Right lobe of liver (tissue), 4 donors: ENCODE measurements at regions not wholly inside any gene's neighbourhood (a gene's known extent, or its start where the extent isn't known, plus 50 kb on each side); places are given as distances from the start of the nearest gene placed in this dataset.

Source experiments
- POLR2A ChIP-seq: fragments of 450-650 bp; IDR thresholded peaks from one replicate; pipeline ENCODE4 v1.6.1; 2017; ENCODE audit warnings: antibody characterized with exemption, mild to moderate bottlenecking
- TF ChIP-seq, protein P1 (sequence below), 4 donors: fragments of 200-600 bp in 3 of 4; fragments of 450-650 bp in 1 of 4; IDR thresholded peaks; one replicate each; pipeline versions ENCODE4 v1.5.1 to v1.8.0; 2016 to 2022; ENCODE audit warnings: antibody characterized with exemption in 4 of 4, mild to moderate bottlenecking in 2 of 4
- donor health status: DM: no; HTN: no; CAD: no.
- donor health status: DM: no; HTN: no; CAD: no.
- donor health status: DM: no; HTN: yes; CAD: no.

GRCh38 chrX:82711457-82711856 lies 796.6 kb upstream of the POU3F4 start:
- TF ChIP-seq, protein P1, sequence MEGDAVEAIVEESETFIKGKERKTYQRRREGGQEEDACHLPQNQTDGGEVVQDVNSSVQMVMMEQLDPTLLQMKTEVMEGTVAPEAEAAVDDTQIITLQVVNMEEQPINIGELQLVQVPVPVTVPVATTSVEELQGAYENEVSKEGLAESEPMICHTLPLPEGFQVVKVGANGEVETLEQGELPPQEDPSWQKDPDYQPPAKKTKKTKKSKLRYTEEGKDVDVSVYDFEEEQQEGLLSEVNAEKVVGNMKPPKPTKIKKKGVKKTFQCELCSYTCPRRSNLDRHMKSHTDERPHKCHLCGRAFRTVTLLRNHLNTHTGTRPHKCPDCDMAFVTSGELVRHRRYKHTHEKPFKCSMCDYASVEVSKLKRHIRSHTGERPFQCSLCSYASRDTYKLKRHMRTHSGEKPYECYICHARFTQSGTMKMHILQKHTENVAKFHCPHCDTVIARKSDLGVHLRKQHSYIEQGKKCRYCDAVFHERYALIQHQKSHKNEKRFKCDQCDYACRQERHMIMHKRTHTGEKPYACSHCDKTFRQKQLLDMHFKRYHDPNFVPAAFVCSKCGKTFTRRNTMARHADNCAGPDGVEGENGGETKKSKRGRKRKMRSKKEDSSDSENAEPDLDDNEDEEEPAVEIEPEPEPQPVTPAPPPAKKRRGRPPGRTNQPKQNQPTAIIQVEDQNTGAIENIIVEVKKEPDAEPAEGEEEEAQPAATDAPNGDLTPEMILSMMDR (IDR thresholded peaks at IDR 0.05) = no peak
- no peak for TF ChIP-seq POLR2A
